Memory B cell (primary cell): ENCODE measurements at regions not wholly inside any gene's neighbourhood (a gene's known extent, or its start where the extent isn't known, plus 50 kb on each side); places are given as distances from the start of the nearest gene placed in this dataset.
A peak's percentile ranks its signal among the peaks of the same experiment; 100 is the strongest.

Source experiments
- ATAC-seq: fragments of 150-1000 bp; cut with Tn5 transposase; 2 replicates; pipeline ENCODE4 v1.10.0; 2021; ENCODE audit warnings: low read depth, mild to moderate bottlenecking, moderate library complexity
- DNase-seq, 2 donors: peaks; one replicate each; pipeline ENCODE4 v3.0.0; 2022; ENCODE audit warnings: low spot score in 2 of 2
- H3K27ac Mint-ChIP-seq: one replicate; pipeline ENCODE4 v1.8.0; 2022; ENCODE audit warnings: mild to moderate bottlenecking, moderate library complexity, mixed read lengths
- H3K27me3 Mint-ChIP-seq: one replicate; pipeline ENCODE4 v1.8.0; 2022; ENCODE audit warnings: mixed read lengths
- H3K36me3 Mint-ChIP-seq: one replicate; pipeline ENCODE4 v1.8.0; 2022; ENCODE audit warnings: mild to moderate bottlenecking, mixed read lengths
- H3K4me1 Mint-ChIP-seq: one replicate; pipeline ENCODE4 v1.8.0; 2022; ENCODE audit warnings: mixed read lengths
- H3K4me3 Mint-ChIP-seq: one replicate; pipeline ENCODE4 v1.8.0; 2022; ENCODE audit warnings: mild to moderate bottlenecking, moderate library complexity, mixed read lengths
- H3K9me3 Mint-ChIP-seq: one replicate; pipeline ENCODE4 v1.8.0; 2022; ENCODE audit warnings: mixed read lengths

DNA sequence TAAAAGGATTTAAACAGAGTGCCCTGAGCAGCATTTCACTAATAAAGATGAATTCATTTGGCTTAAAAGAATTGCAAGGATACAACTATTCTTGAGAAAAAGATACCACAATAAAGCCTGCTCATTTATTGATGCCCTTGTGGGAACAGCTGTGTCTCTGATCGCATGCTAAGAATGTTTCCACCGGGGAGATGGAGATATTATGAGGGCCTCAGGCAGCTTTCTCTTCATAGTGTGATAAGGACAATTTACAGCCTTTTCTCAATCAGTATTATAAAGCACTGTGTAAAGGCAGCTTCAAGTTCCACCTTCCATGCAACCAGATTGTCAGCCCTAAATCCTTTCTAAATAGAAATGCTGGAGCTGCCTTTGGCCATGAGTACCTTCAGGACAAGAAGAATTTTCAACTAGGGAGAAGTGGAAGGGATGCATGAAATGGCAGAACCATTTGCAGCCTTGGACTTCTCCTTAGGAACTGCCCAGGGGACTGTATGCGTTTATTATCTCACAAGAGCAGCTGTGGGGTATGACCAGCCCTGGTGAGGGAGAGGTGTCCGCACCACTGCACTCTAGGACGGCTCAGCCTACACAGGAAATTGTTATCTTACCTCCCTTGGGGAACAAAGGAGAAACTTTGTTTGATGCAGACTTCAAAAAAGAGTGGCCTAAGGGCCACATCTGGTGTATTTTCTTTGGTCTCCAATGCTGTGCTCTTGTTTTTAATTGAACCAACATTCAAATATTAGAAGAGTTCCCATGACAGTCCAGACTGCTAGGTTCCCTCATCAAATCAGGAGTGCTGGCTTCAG is 116.9 kb upstream of the PCGF5 start:
- H3K4me3 Mint-ChIP-seq = no peak overlapping the region
- peaks cover 4% of the 10 kb centered on the region for H3K9me3 Mint-ChIP-seq
- peaks cover 27% of the 10 kb centered on the region for H3K4me1 Mint-ChIP-seq
- no peaks in the 10 kb centered on the region for H3K27me3 Mint-ChIP-seq
- H3K36me3 Mint-ChIP-seq = no peaks in the 10 kb centered on the region
- no peak overlapping the region for H3K27ac Mint-ChIP-seq
- DNase-seq = no peak
- ATAC-seq = peak; percentile 61

- Mint-ChIP-seq H3K4me1 (peaks cover 27% of the 10 kb centered on the region), H3K4me3 (peak overlapping the region; percentile 6), H3K9me3 (peaks cover 4% of the 10 kb centered on the region), H3K27ac (no peak overlapping the region), H3K27me3 (no peaks in the 10 kb centered on the region), H3K36me3 (no peaks in the 10 kb centered on the region)
- DNase-seq (no peak), ATAC-seq (peak; percentile 66)
These were observed 116.0 kb upstream of the PCGF5 start for GRCh38 chr10:91104193-91105041.

DNA sequence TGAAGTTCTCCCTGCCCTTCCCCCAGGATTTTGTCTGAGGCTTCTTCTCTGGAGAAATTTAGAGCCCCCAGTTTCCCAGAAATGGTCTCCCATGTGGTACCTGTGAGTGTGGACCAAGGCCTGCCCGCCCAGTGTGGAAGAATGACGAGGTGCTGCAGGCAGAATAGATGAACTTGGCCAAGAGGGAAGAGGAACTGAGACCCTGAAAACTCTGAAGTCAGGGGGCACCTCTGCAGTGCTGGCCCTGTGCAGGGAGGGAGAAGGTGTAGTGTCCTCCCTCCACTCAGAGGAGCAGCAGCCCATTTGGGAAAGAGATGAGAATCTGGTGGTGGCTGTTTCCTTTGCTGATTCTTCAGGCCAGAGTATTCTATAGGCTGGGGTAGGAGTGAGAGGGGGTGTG is 115.2 kb upstream of the PCGF5 start:
- ATAC-seq (no peak), DNase-seq (no peak)
- no peaks in the 10 kb centered on the region for H3K36me3 Mint-ChIP-seq
- H3K27ac Mint-ChIP-seq = no peak overlapping the region
- no peak overlapping the region for H3K4me3 Mint-ChIP-seq
- peaks cover 4% of the 10 kb centered on the region for H3K9me3 Mint-ChIP-seq
- H3K27me3 Mint-ChIP-seq = no peaks in the 10 kb centered on the region
- H3K4me1 Mint-ChIP-seq = peaks cover 27% of the 10 kb centered on the region

GRCh38 chr10:91108820-91109219 is 111.6 kb upstream of the PCGF5 start:
- no peak for DNase-seq
- peaks cover 19% of the 10 kb centered on the region for H3K4me1 Mint-ChIP-seq
- no peaks in the 10 kb centered on the region for H3K36me3 Mint-ChIP-seq
- H3K27ac Mint-ChIP-seq = no peak overlapping the region
- no peak for ATAC-seq
- peaks cover 4% of the 10 kb centered on the region for H3K9me3 Mint-ChIP-seq
- H3K4me3 Mint-ChIP-seq = no peak overlapping the region
- H3K27me3 Mint-ChIP-seq = no peaks in the 10 kb centered on the region

- Mint-ChIP-seq H3K9me3 (peaks cover 4% of the 10 kb centered on the region), H3K4me3 (no peak overlapping the region), H3K27me3 (no peaks in the 10 kb centered on the region), H3K27ac (no peak overlapping the region), H3K36me3 (no peaks in the 10 kb centered on the region), H3K4me1 (no peaks in the 10 kb centered on the region)
- DNase-seq = no peak
- no peak for ATAC-seq
These were observed 109.4 kb upstream of the PCGF5 start for GRCh38 chr10:91111060-91111459.

- H3K27me3 Mint-ChIP-seq = no peaks in the 10 kb centered on the region
- no peaks in the 10 kb centered on the region for H3K9me3 Mint-ChIP-seq
- no peak overlapping the region for H3K27ac Mint-ChIP-seq
- H3K4me1 Mint-ChIP-seq = peaks cover 2% of the 10 kb centered on the region
- H3K4me3 Mint-ChIP-seq = no peak overlapping the region
- no peaks in the 10 kb centered on the region for H3K36me3 Mint-ChIP-seq
- ATAC-seq (no peak), DNase-seq (no peak)
These were observed 104.7 kb upstream of the PCGF5 start for GRCh38 chr10:91115618-91116390.

GRCh38 chr10:91117505-91117904 is 103.0 kb upstream of the PCGF5 start:
- no peak overlapping the region for H3K27ac Mint-ChIP-seq
- ATAC-seq (no peak), DNase-seq (no peak)
- no peak overlapping the region for H3K4me3 Mint-ChIP-seq
- no peaks in the 10 kb centered on the region for H3K27me3 Mint-ChIP-seq
- H3K4me1 Mint-ChIP-seq = peaks cover 2% of the 10 kb centered on the region
- no peaks in the 10 kb centered on the region for H3K9me3 Mint-ChIP-seq
- H3K36me3 Mint-ChIP-seq = no peaks in the 10 kb centered on the region

DNA sequence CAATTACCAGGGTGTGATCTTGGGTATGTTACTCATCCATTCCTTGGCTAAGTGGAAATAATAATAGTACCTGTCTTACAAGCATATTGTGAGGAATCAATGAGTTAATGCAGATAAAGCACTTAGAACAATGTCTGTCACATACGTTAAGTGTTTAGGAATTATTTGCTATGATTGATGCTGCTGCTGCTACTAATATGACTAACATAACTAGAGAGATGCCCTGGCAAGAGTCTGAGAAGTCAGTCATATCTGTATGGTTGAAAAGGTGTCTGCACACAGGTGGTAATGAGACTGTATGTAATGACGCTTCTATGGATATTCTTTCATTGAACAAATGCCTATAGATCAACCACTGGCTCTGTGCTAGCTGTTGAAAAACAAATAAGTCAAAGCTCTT is 100.1 kb upstream of the PCGF5 start:
- DNase-seq (no peak), ATAC-seq (no peak)

DNA sequence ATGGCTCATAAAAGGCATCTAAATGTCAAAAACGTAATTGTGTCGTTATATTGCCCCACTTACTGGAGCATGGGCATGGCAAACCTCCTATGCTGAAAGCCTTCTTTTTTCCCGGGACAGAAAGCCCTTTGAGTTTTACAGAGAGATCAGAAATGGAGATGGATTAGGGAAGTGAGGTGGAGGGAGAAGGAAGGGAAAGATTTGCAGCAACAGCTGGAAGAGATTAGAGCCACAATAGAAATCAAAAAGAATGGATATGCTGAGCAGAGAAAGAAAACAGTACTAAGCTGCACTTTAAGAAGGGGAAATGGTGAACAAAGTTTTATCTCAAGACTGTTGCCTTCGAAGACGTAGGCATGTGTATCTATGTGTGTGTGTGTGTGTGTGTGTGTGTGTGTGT is 97.2 kb upstream of the PCGF5 start:
- Mint-ChIP-seq H3K9me3 (no peaks in the 10 kb centered on the region), H3K4me3 (no peak overlapping the region), H3K27ac (no peak overlapping the region), H3K27me3 (peaks cover 4% of the 10 kb centered on the region), H3K36me3 (no peaks in the 10 kb centered on the region), H3K4me1 (no peaks in the 10 kb centered on the region)
- ATAC-seq = no peak
- DNase-seq = no peak

More for the DNA sequence above, 100.1 kb upstream of the PCGF5 start:
- H3K9me3 Mint-ChIP-seq = no peaks in the 10 kb centered on the region
- H3K27me3 Mint-ChIP-seq = peaks cover 4% of the 10 kb centered on the region
- H3K36me3 Mint-ChIP-seq = no peaks in the 10 kb centered on the region
- H3K27ac Mint-ChIP-seq = no peak overlapping the region
- no peak overlapping the region for H3K4me3 Mint-ChIP-seq
- peaks cover 2% of the 10 kb centered on the region for H3K4me1 Mint-ChIP-seq

DNA sequence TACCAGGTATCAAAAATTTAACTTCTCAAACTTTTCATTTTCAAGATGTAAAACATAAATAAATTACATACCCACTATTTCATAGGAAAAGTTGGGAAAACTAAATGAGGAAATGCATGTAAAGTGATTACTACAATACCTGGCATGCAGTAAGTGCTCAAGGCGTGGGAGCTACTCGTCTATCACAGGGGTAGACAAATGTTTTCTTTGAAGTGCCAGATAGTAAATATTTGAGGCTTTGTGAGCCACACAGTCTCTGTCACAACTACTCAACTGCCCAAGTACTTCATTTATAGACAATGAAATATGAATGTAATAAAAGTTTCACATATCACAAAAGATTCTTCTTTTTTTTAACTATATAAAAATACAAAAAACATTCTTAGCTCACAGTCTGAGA is 96.4 kb upstream of the PCGF5 start:
- ATAC-seq = no peak
- DNase-seq = no peak

GRCh38 chr10:91126471-91126870 is 94.0 kb upstream of the PCGF5 start:
- no peaks in the 10 kb centered on the region for H3K36me3 Mint-ChIP-seq
- no peaks in the 10 kb centered on the region for H3K9me3 Mint-ChIP-seq
- H3K27me3 Mint-ChIP-seq = peaks cover 4% of the 10 kb centered on the region
- no peaks in the 10 kb centered on the region for H3K4me1 Mint-ChIP-seq
- ATAC-seq (no peak), DNase-seq (no peak)
- H3K27ac Mint-ChIP-seq = no peak overlapping the region
- no peak overlapping the region for H3K4me3 Mint-ChIP-seq

More for the DNA sequence above, 96.4 kb upstream of the PCGF5 start:
- Mint-ChIP-seq H3K36me3 (no peaks in the 10 kb centered on the region), H3K27ac (no peak overlapping the region), H3K4me3 (no peak overlapping the region), H3K4me1 (no peaks in the 10 kb centered on the region), H3K27me3 (peaks cover 4% of the 10 kb centered on the region), H3K9me3 (no peaks in the 10 kb centered on the region)

- H3K9me3 Mint-ChIP-seq = no peaks in the 10 kb centered on the region
- no peaks in the 10 kb centered on the region for H3K4me1 Mint-ChIP-seq
- ATAC-seq (no peak), DNase-seq (no peak)
- no peak overlapping the region for H3K27ac Mint-ChIP-seq
- no peaks in the 10 kb centered on the region for H3K36me3 Mint-ChIP-seq
- peaks cover 4% of the 10 kb centered on the region for H3K27me3 Mint-ChIP-seq
- H3K4me3 Mint-ChIP-seq = no peak overlapping the region
These were observed 93.0 kb upstream of the PCGF5 start for GRCh38 chr10:91127341-91128082.

DNA sequence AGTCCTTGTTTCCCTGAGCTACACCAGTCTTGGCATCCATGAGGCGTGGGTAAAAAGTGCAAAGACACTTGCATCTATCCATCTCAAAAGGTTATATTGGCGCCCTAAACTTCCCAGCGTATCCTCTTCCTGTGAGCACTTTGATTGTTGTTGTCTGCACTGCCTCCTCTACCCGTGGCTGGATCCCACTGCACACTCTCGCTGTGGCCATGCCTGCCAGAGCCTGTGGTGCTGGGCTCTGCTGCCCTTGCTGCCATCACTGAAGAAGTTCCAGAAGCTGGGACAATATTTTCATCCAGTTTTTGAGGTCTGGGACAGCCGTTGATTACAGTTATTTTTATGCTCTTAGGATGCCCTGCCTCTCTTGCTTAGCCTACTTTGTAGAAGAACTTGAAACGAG is 85.3 kb upstream of the PCGF5 start:
- no peaks in the 10 kb centered on the region for H3K36me3 Mint-ChIP-seq
- peaks cover 2% of the 10 kb centered on the region for H3K9me3 Mint-ChIP-seq
- ATAC-seq (no peak), DNase-seq (no peak)
- H3K27ac Mint-ChIP-seq = no peak overlapping the region
- H3K4me1 Mint-ChIP-seq = peaks cover 2% of the 10 kb centered on the region
- H3K4me3 Mint-ChIP-seq = no peak overlapping the region
- H3K27me3 Mint-ChIP-seq = peaks cover 2% of the 10 kb centered on the region
